CD4-positive, alpha-beta T cell treated with Interleukin-10 for 1 hour (primary cell): ENCODE measurements at regions not wholly inside any gene's neighbourhood (a gene's known extent, or its start where the extent isn't known, plus 50 kb on each side); places are given as distances from the start of the nearest gene placed in this dataset.
A peak's percentile ranks its signal among the peaks of the same experiment; 100 is the strongest.
"Not testable (repeated sequence)": the region's sequence is repeated elsewhere in the genome, so short reads cannot be mapped to it uniquely, and the experiment has no call there.

Experiments
- DNase-seq: peaks from one replicate; pipeline ENCODE4 v3.0.0-alpha.2; 2020

DNA sequence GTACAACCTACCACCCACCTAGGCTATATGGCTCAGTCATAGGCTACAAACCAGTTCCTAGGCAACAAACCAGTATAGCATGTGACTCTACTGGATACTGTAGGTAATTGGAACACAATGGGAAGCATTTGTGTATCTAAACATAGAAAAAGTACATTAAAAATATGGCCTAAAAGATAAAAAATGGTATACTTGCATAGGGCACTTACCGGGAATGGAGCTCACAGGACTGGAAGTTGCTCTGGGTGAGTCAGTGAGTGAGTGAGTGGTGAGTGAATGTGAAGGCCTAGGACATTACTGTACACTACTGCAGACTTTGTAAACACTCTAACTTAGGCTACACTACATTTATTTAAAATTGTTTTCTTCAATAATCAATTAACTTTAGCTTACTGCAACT is 139.2 kb upstream of the RBPJ start:
- DNase-seq: no peak

DNA sequence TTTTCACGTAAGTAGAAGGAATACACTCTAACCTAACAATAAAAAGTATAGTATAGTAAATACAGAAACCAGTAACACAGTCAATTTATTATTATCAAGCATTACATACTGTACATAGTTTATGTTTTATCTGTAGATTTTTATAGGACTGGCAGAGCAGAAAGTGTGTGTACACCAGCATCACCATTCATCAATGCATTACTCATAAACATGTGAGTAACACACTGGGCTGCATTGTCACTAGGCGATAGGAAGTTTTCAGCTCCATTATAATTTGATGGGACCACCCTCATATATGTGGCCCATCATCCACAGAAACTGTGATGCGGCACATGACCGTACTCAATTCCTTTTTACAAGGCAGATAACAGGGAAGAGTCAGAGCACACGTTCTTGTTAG is 137.8 kb upstream of the RBPJ start:
- DNase-seq: no peak

DNA sequence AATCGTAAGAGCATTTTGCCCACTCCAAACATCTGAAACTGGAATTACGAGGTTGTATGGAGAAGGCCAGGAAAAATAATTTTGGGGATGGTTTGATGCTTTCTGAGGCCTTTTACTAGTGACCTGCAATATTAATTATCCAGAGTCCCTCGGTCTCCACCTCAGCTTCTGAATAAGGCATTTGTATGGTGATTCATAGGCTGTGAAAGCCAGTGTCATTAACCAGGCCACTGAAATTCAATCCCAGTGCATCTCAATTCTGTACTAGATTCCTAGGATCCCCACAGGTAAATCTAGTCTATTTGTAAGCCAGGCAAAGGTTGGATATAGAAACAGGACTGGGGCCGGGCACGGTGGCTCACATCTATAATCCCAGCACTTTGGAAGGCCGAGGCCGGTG is 135.4 kb upstream of the RBPJ start:
- DNase-seq: no peak

DNA sequence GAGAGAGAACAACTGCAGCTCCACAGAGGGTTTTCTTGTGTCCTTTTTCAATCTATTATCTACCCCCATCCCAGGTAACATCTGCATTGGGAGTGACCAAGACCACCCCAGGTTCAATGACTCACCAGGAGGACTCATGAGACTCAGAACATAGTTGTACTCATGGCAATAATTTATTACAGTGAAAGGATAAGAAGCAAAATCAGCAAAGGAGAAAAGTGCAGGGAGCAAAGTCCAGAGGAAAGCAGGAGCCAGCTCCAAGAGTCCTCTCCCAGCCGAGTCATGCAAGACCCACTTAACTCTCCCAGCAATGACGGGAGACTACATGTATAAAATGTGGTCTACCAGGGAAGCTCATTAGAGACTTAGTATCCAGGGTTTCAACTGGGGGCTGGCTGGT is 129.5 kb upstream of the RBPJ start:
- DNase-seq: no peak

DNA sequence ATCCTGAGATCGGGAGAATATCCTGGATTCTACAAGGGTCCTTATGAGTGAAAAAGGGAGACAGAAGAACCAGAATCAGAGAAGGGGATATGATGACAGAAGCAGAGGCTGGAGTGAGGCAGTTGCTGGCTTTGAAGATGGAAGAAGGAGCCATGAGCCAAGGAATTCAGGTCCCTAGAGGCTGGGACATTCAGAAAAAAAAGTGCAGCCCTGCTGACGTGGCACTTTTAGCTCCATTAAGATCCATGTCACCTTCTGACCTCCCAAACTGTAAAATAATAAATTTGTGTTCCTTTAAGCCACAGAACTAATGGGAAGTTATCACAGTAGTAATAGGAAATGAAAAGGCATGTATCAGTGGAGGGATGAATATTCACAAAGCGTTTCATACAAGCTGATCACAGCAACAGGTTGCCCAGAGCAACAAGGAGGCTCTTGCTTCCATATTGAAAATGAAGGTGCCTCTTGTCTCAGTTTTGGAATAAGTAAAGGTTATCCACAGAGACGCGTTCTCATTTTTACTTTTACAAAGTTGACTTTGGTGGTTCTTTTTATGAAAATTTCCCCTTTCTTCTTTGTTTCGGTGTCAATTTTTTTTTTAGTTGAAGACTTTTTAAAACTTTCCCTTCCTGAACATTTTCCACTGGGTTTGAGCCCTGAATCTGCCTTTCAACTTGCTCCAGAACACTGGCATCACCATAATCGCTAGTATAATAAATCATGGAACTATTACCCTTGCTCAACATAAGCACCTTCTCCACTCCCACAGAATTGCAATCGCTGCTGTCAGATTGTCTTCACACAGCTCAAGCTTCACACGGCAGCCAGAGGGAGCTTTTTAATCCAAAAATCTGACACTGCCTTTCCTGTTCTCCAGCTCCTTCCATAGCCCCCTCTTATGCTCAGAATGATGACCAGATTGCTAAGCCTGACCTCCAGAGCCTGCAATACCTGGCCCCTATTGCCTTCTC is 127.6 kb upstream of the RBPJ start:
- no peak for DNase-seq

DNA sequence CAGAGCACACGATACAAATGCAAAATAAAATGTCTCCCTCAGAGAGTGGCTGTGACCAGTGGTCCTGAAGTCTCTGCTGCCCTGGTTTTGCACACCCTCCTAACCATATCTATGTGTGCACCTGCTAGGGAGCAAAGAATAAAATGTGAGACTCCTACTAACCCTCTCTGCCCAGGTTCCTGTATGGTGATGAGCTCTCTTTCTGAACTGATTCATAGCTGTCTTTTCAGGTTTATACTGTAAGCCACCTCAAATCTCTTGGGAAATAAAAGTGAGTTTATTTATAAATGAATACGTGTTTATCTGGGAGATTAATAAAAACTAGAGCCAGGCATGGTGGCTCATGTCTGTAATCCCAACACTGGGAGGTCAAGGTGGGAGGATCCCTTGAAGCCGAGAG is 126.0 kb upstream of the RBPJ start:
- no peak for DNase-seq

DNA sequence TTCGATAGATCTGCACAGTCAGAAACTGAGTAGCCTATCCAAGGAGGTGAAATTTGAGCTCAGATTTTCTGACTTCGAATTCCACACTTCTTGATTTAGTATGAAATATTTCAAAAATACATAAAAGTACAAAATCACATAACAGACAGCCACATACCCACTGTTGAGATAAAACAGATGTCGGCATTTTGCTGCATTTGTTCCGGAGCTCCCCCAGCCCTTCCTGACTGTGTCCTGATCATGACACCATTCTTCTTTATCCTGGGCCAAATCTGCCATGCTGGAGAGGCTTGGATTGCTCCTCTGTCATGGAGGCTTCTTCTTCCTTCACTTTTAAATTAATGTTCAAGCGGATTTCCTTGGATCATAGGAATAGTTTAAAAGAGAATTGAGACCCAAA is 124.2 kb upstream of the RBPJ start:
- no peak for DNase-seq

DNA sequence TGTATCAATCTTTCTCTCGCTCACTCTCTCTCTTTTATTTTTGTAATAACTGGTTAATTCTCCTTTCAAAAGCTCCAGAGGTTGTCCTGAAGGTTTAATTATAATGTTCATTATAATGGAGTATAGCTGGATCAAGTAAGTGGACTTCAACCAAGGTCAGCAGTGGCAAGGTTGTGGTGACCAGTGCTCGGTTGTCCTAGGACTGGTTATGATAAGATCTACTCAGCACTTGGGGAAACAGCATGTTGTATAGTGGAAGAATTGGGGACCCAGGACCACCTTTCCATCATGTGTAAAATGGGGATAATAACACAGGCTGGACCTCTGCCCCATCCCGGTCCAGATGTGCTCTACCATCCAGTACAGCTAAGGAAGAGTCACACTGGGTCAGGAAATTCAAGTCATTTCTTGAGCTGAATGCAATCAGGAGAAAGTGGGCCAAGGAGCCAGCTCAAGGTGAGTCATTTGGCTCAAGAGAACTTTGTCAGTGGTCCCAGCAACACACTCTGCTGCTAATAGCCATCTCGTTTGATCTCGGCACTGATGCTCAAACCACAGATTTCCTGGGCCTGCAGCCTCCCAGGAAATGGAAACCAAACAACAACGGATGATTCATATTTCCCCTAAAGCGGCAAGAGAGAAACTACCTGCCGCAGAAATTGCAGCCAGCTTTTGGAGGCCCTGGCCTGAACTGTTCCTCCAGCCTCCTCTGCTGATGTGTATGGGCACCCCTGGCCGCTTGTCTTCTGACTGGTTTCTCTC is 123.6 kb upstream of the RBPJ start:
- DNase-seq: peak; percentile 81

DNA sequence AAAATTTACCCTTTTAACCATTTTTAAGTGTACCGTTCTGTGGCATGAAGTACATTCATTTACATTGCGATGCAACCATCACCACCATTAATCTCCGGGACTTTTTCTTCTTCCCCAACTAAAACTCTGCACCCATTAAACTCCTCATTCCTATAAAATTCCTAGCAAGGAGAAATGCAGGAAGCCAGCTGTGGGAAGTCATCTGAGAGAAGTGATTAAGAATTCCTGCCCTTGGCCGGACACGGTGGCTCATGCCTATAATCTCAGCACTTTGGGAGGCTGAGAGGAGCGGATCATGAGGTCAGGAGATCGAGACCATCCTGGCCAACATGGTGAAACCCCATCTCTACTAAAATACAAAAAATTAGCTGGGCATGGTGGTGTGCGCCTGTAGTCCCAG is 121.9 kb upstream of the RBPJ start:
- DNase-seq: not testable (repeated sequence)

DNA sequence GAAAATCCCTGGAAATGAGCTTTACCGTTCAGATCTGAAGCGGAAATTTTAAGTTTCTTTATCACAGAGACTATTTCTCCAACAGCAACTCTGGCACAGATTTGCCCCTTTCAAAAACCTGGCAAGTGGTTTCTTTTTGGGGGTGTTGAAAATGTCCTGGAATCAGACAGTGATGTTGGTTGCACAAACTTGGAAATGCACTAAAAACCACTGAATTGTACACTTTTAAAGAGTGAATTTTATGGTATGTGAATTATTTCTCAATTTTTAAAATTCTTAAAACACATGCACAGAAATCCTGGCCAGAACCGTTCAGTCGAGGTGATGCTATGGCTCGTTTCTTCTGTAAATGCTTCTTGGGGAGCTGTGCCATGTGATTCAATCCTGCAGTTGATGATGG is 121.2 kb upstream of the RBPJ start:
- DNase-seq: no peak

DNA sequence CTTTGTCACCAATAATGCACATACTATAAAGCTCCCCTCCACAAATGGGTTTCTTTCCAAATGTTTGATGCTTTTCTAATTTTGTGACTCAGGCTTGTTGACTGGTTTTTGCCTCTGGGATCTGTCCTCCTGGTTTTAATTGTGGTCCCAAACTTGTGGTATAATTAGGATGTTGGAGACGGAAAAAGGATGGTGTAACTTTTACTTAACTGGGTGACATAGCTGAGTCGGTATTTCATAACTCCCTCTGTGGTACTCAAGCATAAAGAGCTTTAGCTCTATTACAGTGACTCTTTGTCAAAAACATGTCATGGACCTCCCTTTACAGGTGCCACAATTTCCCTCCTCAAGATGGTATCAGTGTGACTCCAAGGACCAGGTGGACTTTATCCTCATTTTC is 119.7 kb upstream of the RBPJ start:
- DNase-seq: no peak

DNA sequence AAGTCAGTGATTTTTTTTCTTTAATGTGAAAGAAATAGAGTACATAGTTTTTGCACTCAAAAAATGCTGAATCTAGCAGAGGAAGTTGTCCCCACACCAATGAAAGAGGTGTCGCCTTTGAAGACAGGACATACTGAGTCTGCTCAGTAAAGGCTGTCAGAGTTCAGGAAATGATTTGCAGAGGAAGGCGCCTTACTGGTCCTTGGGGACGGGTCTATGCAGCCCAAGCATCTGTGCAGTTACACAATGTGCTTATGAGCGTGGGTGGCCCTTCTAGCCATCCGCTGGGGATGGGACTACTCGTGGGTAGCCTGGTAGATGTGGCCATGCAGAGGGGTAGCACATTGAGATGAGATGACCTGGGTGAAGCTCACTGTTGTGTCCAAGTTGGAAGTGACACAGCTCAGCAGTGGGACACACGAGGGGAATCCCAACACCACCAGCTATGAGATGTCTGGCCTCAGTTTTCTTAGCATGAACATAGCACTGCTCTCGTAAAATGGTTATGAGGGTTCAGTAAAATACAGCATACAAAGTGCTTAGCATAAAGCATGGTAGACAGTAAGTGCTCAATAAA is 116.5 kb upstream of the RBPJ start:
- DNase-seq: peak; percentile 43

DNA sequence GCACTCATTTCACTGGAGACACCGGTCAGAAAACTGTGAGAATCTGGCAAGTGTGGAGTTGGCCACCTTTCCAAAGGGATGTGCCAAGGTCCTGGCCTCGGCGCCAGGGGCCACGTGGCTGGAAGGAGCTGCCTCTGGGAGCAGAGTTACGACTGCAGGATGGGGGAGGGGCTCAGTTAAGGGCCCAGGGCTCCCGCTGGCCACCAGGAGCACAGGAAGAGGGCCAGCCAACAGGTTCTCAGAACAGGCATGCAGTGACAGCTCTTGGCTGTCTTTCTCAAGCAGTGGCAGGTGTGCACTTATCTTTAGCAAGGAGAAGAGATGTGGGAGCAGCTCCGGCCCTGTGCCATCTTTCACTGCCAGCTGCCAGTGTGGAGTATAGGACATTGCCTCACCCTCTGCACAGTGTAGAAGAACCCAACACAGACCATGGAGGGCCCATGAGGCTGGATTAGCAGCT is 115.9 kb upstream of the RBPJ start:
- no peak for DNase-seq

DNA sequence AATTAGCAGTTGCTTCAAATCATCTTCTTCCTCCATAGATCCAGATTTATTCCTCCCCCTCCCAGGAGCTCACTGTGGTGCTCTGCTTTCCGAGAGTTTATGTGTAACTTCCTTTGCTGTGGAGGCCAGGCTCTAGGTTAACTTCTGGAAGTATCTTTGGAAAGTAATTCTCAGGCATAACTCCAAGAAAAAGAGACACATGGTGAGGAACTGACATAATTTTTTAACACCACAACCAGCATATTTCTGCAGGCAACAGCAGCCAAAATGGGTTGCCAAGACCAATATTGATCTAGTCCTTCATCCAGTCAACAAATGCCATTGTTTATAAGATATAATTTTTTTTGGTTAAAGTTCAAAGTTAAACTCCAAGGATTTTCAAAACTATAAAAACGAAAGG is 114.5 kb upstream of the RBPJ start:
- DNase-seq: no peak

DNA sequence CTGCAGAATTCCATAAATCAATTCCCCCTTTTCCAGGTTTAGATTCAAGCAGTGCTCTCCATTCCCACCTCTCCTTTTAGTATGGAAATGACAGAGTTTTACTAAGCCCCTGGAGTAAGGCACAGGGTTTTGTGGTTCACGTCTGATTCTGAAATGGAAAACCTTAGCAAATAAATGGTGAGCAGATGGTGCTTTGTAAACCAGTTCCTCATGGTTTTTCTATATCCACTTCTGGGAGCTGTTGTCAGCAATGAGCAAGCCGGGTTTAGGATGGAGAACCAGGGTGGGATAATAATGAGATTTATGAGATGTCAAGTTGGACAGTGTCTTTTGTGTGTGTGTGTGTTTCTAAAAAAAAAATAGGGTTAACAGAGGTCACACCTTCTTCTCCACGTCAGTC is 113.8 kb upstream of the RBPJ start:
- DNase-seq: no peak

DNA sequence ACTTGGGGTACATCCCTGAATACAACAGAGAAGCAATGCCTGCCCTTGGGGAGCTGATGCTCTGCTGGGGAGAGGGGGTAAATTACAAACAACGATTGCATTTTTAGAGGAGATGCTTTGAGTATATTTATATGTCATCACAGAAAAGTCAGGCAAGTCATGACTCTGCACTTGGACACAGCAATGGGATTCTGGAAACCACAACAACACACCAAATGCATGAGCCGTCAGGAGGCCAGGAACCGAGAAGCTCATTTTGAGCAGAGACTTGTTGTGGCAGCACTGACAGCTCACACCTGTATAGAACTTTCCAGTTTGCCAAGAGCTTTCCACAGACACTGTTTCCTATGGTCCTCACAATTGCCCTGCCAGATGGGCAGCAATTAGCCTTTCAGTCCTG is 113.2 kb upstream of the RBPJ start:
- DNase-seq: no peak

DNA sequence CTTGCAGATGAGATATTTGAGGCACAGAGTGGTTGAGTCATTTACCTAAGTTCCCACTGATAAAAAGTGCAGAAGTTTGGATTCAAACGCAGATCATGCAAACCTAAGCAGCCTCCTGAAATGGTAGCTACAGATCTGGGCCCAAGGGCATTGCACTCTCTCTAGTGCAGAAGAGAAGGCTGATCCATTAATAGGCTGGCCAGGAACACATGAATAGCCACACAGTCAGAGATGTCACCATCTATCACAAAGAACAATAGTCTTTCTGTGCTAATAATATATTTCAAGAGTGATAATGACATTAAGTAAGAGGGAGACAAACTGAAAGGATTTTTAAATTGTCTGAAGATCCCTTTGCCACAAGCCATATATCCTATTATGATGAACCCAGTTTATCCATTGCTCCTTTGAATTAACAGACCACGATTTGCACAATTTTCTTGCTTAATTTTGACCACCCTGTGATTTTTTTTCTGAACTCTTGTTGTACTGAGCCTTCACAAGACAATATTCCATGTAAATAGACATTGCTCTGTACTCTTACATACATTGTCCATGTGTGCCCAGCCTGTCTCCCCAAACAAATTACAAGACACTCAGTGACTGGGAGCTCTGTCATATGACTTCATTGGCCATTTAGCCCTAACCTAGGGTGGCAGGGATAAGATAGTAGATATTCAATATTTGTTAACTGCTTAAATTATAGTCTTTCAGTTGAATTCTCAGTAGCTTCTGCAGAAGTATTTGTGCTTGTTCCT is 112.4 kb upstream of the RBPJ start:
- DNase-seq: no peak

DNA sequence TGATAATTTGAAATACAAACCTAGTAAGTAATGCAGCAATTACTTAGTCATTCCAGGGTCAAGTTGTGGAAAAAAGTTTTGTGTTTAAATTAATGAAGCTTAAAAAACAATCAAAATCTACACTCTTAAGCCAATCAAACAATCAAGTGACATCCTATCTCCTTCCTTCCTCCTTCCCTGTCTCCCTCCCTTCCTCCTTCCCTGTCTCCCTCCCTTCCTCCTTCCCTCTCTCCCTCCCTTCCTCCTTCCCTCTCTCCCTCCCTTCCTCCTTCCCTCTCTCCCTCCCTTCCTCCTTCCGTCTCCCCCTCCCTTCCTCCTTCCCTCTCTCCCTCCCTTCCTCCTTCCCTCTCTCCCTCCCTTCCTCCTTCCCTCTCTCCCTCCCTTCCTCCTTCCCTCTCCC is 111.4 kb upstream of the RBPJ start:
- DNase-seq: not testable (repeated sequence)

DNA sequence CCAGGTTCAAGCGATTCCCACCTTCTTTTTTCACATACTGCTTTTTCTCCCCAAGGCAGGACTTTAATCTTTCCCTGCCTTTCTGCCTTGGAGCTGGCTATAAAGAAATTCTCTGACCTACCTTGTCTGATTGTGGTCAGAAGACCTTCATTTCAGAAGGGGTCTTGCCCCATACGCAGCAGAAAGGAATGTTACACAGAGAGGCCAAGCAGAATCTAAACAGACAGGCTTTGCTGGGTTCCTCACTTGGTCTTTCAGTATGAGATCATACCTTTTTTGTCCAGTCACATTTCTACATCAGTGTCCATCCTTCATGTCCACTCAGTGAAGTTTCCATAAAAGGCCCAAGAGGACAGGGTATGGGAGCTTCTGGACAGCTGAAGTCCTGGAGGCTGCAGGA is 108.3 kb upstream of the RBPJ start:
- DNase-seq: no peak

DNA sequence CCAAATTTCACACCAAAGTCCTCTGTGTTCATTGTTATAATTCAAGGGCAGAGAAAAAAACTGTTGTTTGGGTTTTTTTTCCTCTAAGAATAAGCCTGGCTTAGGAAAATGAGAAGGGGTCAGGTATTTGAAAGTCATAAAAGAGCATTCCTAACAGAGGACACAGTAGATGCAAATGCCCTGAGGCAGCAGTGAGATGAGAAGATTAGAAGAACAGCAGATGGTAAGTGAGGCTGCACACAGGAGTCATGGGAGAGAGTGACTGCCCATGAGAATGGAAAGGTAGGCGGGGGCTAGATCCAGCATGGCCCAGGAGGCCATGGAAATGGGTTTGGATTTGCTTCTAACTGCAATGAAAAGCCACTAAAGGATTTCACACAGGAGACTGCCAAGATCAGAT is 107.5 kb upstream of the RBPJ start:
- no peak for DNase-seq

DNA sequence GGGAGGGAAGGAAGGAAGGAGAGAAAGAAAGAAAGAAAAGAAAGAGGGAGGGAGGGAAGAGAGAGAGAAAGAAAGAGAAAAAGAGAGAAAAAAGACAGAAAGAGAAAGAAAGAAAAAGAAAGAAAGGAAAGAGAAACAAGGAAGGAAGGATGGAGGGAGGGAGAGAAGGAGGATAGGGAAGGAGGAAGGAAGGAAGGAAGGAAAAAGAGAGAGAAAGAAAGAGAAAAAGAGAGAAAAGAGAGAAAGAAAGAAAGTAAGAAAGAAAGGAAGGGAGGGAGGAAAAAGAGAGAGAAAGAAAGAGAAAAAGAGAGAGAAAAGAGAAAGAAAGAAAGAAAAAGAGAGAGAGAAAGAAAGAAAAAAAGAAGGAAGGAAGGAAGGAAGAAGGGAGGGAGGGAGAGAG is 105.8 kb upstream of the RBPJ start:
- no peak for DNase-seq

DNA sequence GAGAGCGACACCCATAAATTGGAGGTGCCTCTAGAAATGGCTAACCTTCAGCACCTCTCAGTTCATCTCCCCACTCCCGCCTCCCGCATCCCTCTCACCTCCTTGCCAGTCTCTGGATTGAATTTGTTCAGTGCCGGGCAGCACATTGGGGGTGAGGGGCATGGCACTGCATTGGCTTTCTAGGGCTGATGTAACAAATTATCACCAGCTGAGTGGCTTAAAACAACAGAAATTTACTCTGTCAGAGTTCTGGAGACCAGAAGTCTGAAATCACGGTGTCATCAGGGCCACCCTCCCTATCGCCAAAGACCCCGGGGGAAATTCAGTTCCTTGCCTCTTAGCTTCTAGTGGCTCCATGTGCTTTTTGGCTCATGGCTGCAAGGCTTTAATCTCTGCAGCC is 105.1 kb upstream of the RBPJ start:
- DNase-seq: no peak

DNA sequence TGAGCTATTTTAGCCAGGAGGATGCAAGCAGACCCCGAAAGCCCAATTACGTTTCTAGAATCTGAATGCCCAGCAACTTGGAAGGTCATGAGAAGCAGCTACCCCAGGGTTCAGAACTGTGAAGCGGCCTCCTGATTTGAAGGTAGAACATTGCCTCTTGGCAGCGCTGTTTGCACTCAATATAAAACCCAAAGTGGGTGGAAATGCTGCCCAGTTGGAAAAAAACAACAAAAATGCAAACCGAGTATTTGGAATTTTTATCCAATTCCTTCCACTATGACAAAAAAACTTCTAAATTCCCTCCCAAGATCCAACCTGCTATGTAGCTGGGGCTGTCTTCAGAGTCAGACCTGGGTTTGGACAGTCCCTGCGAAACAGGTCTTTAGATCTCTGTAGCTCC is 103.3 kb upstream of the RBPJ start:
- DNase-seq: no peak
